ENCODE measurements at regions not wholly inside any gene's neighbourhood (a gene's known extent, or its start where the extent isn't known, plus 50 kb on each side); places are given as distances from the start of the nearest gene placed in this dataset.

- TF ChIP-seq POLR2A (IDR thresholded peaks at IDR 0.05): no peak
- TF ChIP-seq, protein P1, sequence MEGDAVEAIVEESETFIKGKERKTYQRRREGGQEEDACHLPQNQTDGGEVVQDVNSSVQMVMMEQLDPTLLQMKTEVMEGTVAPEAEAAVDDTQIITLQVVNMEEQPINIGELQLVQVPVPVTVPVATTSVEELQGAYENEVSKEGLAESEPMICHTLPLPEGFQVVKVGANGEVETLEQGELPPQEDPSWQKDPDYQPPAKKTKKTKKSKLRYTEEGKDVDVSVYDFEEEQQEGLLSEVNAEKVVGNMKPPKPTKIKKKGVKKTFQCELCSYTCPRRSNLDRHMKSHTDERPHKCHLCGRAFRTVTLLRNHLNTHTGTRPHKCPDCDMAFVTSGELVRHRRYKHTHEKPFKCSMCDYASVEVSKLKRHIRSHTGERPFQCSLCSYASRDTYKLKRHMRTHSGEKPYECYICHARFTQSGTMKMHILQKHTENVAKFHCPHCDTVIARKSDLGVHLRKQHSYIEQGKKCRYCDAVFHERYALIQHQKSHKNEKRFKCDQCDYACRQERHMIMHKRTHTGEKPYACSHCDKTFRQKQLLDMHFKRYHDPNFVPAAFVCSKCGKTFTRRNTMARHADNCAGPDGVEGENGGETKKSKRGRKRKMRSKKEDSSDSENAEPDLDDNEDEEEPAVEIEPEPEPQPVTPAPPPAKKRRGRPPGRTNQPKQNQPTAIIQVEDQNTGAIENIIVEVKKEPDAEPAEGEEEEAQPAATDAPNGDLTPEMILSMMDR (IDR thresholded peaks at IDR 0.05): no peak
These were observed 894.8 kb downstream of the REEP3 start for GRCh38 chr10:64416011-64416410.
